HG03442 (cell line): ENCODE measurements at regions not wholly inside any gene's neighbourhood (a gene's known extent, or its start where the extent isn't known, plus 50 kb on each side); places are given as distances from the start of the nearest gene placed in this dataset.
"Not testable (repeated sequence)": the region's sequence is repeated elsewhere in the genome, so short reads cannot be mapped to it uniquely, and the experiment has no call there.

Source experiments
- ATAC-seq: cut with Tn5 transposase; IDR thresholded peaks from one replicate; pipeline ENCODE4 v1.9.1; 2021; ENCODE audit warnings: mild to moderate bottlenecking, moderate library complexity; ENCODE audit not compliant: unreplicated experiment

DNA sequence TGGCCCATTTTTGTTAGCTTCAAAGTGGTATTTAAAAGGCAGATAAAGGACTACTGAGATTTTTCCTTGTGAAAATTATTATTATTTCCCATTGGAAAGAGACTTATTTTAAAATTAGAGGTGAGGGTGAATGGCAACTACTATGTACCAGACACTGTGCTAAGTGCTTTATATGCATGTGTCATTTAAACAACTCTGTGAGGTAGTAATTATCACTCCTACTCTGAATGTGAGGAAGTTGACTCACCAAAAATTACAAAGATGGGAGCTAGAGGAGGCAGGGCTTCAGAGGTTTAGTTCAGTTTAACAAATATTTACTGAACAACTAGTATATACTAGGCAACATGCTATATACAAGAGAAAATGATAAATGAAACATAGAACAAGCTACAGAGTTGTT, 78.2 kb downstream of the MSL3 start:
- no peak for ATAC-seq

DNA sequence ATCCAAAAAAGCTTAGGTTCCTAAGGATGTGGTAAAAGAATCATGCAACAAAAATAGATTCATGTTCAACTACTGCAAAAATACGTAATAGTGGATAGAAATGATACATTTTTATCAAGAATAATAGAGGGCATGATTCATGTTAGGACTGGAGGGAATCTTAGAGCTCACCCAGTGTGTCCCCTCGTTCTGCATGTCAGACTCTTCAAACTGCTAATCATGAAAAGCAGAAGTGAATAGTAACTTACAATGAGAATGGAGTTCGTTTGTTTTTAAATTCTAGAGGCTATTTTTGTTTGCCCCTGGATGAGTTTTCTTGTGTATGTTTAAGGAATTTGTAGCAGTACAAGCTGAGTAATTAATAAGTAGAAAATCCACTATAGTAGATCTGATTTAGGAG, 79.4 kb downstream of the MSL3 start:
- ATAC-seq = no peak

DNA sequence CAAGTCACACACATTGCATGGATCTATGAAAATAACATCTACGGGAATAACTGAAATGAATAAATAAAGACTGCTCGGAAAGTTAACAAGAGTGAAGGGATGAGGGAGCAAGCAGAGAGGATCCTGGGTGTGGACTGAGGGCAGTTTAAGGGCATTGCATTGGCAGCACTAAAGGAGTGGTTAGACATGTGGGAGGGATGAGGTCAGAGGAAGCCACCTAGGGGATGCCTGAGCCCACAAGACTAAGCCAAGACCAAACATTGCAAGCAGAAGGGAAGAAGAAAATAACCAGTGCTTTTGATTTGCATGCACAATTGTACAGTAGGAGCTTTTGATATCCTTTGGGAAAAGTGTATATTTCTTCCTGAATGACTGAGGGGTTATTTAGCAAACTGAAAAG, 106.1 kb downstream of the MSL3 start:
- no peak for ATAC-seq

DNA sequence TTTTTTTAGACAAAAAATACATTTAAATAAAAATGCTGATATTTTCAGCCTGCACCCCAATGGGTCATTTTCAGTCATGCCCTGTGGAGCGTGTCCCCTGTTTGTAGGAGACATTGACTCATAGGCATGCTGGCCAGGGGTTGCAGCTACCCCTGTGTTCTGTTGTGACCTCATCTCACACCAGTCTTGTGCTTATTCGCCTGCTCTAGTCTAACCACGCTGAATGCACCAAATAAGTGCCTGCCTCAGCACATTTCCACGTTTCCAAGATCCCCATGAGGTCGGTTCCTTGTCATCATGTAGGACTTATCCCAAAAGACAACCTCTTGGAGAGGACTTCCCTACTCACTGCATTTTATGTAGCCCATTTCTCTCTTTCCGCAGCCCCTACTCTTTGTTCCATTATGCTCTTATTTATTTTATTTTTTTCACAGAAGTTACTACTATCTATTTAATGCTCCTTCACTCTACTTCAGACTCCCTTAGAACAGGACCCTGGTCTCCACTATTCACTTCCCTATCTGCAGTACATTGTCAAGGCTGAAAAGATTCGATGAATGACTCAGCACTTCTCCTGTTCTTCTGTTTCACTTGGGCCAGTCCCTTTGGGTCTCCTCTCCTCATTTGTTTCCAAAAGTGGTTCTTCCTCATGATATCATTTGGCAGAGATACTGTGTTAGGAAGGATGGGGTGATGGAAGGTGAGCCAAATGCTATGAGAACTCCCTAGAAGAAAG, 109.7 kb downstream of the MSL3 start:
- no peak for ATAC-seq

DNA sequence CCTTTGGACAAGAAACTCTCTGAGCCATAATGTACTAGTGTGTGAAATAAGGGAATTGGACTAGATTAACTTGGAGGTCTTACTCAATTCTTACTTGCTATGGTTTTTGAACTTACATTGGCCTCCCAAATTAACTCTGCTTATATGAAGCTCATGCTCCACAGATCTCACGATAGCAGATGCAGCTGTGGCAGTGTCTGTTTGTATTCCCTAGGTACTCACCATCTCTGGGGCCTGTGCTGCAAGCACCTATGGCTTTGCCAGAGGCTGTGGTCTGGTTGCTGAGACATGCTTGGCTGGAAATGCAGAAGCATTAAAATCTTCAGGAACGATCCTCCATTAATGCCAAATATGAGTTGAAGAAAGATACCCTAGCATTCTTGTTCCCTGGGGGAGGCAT, 112.8 kb downstream of the MSL3 start:
- ATAC-seq = no peak

DNA sequence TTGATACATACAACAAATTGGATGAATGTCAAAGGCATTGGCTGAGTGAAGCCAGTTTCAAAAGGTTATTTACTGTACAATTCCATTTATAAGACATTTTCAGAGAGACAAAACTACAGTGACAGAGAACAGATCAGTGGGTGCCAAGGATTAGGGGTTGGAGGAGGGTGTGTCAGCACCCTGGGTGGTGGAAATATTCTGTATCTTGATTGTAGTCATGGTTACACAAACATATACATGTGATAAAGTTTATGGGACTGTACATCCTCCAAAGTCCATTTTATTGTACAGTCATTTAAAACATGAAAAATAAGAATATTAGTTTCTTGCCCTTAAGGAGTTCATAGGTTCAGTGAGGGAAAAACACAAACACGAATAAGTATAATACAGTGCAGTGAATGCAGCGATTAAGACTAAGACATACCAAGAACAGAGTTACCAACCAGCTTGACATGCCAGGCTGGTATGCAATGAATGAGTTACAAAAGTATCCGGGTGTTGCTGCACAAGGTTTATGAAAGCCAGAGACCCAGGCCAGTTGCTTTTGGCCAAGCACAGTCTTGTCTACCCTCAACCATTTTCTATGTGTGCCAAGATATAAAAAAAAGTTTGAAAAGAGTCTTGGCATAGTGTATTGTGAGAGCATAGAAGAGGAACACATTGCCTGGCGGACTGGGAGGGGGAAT, 123.6 kb downstream of the MSL3 start:
- ATAC-seq = no peak

DNA sequence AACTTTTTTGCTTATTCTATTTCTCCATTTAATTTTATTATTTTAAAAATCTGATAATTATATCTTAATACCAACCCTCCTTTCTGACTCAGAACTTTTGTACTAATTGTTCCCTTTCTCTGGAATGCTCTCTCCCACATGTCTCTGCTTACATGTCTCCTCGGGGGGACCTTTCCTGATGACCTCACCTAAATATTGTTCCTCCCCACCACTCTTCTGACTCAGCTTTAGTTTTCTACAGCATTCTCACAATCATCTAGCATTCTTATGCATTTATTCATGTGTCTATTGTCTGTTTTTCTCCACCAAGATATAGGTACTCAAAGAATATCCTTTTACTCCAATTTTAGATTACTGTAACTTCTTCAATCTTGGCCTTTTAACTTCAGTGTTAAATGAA, 128.7 kb downstream of the MSL3 start:
- ATAC-seq = no peak

DNA sequence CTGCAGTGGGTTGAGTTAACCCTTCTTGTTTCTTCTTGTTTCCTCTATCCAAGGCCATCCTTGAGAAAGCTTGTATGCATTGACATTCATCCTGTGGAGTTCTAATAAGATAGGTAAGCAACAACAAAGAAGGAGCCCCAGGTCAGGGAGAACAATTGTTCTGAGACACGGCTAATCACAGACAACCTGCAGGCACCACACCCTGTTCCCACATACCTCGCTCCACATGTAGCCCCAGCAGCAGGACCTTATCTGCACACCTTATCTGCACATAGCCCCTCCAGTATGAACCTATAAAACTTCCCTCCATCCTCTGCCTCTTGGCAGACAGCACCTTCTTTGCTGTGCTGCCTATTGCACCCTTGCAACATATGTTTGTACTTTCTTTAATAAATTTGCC, 129.1 kb downstream of the MSL3 start:
- ATAC-seq = no peak

DNA sequence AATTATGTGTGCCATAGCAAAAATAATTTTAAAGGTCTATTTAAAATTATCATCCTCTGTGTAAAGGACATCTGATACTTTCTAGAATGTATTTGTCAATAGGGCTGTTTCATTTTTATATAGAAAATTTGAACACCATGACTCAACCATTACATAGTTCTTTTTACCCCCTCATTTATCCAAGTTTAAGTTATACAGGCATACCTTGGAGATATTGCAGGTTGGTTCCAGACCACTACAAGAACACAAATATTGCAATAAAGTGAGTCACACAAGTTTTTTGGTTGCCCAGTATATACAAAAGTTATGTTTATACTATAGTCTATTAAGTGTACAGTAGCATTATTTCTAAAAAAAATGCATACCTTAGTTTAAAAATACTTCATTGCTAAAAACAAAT, 130.4 kb downstream of the MSL3 start:
- ATAC-seq = no peak

DNA sequence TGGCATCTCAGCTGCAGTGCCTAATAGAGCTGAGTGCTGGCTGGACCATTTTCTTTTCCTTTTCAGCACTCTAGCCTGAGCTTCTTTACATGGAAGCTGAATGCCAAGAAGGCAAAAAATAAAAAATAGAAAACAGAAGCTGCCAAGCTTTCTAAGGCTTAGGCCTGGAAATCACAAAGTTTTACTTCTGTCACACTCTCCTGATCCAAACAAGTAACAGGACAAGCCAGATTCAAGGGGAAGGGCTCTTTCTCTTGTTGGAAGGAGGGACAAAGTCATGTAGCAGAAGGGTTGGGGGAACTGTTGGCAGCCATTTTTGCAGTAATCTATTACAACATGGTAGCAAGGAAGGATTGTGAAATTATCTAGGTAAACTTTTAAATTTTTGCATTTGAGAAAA, 131.8 kb downstream of the MSL3 start:
- no peak for ATAC-seq

DNA sequence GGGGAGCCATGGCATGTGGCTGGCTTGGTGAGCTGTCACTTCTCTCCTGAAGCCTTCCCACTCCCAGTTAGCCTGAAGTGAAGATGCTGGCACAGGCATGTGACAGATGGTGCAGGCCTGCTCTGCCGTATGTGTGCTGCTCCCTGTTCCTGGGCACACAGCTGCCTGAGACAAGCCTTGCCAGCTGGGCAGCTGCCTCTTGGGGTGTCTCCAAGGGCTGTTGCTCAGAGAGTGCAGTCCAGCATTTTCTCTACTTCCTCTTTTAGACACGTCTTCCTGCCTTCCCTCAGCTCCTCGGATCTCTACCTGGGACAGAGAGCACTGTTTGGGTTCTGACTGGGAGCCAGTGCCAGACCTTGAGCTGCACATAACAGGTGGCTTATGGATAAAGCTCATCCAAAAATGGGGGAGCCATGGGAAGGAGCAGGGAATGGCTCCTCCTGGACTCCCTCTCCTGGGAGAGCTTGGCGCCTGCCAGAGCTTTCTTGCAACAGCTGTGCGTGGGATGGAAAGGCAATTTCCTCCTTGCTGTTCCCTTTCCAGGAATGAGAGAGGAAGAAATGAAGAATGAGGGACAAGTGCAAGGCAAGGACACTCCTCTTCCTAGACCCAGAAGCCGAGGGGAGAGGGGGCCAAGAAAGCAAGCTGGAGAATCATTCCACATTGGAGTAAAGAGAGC, 132.9 kb downstream of the MSL3 start:
- ATAC-seq = no peak

DNA sequence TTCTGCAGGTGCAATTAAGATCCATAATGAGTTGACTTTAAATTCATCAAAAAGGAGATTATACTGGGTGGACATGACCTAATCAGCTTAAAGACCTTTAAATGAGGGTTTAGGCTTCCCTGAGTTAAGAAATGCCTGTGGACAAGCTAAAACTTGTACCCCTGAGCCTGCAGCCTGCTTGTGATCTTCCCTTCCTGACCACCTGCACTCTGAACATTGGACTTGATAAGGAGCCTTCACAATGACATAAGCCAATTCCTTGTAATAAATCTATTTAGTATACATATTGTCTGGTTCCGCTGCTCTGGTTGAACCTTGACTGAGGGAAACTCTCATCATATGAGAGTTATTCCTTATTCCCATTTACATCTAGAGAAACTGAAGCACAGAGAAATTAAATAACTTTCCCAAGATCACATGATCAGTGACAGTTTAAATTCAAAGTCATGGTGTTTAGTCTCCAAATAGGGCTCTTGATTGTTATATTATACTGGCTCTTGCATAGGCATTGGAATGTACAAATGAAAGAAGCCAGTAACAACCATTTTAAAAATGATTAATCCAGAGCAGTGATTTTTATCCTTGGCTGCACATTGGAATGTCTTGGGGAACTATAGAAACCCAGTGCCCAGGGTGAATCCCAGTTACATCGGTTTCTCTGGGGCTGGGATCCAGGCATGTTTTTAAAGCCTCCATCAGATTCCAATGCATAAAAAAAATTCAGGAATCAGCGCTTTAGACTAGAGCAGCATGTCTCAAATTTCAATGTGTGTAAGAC, 136.1 kb downstream of the MSL3 start:
- no peak for ATAC-seq

DNA sequence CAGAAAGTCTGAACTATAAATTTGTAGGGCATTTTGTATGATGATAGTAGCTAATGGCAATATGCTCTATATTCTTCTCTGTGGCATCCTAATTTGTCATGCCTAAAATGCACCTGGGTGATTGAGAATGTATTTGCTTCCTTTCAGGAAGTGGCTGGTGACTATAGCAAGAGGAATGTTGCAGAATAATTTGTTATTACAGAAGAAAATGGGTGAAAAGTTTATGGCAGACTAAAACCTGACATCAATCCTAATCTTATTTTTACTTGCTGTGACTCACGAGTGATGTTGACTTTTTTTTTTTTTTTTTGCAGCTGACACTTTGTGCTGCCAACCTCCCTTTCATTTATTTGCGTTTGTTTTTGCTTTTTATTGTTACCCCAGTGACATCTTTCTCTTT, 141.1 kb downstream of the MSL3 start:
- no peak for ATAC-seq

DNA sequence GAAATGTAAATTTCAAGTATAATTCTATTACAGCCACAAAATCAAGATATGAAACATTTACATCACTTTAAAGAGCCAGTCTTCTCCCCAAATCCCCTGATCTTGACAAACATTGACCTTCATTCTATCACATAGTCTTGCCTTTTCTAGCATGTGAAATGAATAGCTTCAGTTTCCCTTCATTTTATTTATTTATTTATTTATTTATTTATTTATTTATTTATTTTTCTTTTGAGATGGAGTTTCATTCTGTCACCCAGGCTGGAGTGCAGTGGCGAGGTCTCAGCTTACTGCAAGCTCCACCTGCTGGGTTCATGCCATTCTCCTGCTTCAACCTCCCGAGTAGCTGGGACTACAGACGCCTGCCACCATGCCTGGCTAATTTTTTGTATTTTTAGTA, 147.9 kb downstream of the MSL3 start:
- ATAC-seq = not testable (repeated sequence)

DNA sequence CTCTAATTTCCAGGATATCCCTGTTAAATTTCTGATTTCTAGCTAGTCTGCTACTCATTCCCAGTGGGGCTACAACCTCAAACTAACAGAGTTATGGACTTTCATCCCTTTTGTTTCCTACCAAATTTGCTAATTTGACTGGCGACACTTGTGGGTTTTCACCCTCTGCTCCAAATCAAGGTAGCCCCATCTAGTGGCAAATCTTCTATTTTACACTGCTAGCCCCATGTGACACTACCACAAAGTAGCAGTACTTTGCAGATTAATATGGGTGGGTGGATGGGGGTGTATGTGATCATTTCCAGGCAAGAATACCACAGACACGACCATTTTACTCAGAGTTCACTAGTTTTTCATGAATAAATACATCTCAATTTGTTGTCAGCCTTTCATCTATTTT, 150.3 kb downstream of the MSL3 start:
- ATAC-seq = peak; percentile 59

DNA sequence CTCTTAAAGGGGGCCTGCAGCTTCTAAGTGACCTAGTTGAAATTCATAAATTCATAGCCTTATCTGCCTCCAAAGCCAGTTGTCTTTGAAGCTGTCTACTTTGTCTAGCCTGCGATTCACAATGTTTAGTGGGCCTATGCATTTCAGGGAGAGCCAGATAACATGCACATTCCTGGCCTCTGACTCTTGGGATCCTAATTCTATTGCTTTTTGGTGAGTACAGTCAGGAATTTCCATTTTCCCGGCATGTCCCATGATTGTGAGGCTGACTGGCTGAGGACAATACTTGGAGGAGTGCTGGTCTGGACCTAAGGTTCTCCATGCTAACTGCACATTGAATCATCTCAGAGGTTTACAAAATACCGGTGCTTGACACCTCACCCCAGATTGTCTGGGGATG, 155.0 kb downstream of the MSL3 start:
- no peak for ATAC-seq

DNA sequence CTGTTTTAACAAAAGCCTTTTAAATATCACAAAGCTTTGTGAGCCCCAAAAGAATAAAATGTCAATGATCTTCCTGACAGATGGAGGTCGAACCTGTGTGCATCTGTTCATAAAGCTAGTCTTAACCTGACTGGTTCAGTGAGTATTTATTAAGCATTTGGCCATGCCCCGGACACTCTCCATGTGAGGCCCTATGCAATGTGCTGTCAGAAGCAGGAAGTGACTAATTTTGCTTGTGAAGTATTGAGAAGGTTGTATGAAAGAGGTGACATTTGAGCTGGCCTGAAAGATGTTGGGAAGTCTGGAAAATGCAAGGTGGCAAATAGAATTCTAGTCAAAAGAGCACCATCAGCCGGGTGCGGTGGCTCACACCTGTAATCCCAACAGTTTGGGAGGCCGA, 171.4 kb downstream of the MSL3 start:
- ATAC-seq = no peak

DNA sequence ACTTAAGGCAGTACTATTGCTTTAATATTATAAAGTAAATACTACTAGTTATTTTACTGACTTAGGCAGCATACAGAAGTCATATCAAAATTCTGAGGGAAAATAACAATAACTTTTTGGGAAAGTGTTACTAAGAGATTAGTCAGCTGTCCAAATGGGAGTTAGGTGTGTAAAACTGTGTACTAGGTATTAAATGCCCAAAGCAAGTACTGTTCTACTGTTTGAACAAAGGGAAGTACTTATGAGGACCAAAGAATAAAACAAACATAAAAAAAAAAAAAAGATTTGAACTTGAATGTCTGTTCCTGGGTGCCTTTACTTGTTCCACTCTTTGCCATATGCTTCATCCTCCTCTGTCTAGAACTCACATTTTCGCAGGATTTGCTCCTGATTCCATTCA, 174.4 kb downstream of the MSL3 start:
- ATAC-seq = no peak

DNA sequence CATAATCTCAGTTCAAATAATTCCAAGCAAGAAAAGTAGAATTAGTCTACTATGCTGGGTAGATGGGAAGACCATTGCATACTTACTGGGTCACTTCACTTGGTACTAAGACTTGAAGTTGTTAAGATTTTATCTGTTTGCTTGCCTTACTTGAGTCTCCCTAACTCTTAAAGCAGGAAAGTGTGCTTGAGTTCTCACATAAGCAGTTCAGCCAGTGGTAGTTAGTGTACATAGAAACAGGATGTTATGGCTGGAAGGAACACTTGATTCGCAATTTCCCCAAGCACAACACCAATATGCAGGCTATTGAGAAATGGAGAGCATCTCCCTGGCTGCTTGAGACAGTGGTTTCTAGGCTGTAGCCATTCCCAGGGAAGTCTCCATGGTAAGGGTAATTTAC, 176.1 kb downstream of the MSL3 start:
- no peak for ATAC-seq

DNA sequence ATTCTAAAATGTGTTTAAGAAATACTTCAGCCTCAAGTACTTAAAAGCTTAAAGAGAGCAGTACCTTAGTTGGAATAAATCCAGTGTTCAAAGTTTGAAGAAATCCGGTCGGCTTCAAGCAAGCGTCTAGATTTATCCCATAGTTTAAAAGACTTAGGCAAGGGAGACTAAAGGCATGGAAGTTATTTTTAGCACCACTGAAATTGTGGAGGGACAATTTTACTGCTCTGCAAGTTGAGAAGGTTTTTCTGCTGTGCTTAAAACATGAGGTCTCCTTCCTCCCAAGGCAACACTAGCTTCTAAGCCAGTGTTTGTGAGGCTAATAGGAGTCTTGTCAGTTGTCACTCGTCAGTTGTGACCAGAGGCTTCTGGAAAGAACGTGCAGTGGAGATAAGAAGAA, 183.5 kb downstream of the MSL3 start:
- no peak for ATAC-seq

DNA sequence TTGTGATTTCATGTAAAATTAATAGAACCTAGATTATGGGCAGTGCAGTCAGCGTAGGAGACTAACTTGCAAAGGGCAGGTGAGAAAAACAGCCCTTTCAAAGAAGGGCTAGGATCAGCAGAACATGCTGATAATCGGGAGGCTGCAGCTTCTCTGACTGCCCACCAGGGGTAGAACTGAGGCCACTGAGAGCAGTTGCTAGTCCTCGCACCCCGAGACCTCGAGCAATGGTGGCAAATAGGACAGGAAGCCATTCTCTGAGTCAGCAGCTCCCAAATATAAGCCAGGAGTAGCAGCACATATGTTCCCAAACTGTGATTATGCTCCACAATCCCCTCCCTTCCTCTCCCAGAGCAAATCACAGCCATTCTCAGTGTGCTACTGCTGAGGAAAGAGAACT, 186.5 kb downstream of the MSL3 start:
- ATAC-seq = no peak

DNA sequence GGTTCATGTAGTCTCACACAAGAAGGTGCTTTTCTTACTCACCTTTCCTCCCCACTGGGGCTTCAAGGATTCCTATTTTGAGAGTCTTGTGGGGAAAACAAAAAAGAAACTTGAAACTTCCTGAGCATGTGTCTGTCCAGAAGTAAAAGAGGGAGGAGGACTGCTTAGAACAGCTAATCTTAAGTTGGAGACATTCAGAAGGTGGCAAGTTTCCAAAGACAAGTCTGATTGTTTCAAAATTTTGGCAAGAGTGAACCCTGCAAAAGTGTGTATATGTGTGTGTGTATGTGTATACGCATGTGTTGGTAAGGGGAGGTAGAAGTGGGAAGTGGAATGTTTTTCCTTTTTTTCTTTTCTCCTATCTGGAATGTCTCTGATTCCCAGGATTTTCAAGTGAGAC, 189.0 kb upstream of the FRMPD4 start:
- no peak for ATAC-seq
